GM21381 (cell line): ENCODE measurements at regions not wholly inside any gene's neighbourhood (a gene's known extent, or its start where the extent isn't known, plus 50 kb on each side); places are given as distances from the start of the nearest gene placed in this dataset.
"Not testable (repeated sequence)": the region's sequence is repeated elsewhere in the genome, so short reads cannot be mapped to it uniquely, and the experiment has no call there.

Experiments used
- ATAC-seq: cut with Tn5 transposase; IDR thresholded peaks from one replicate; pipeline ENCODE4 v1.9.1; 2021; ENCODE audit warnings: mild to moderate bottlenecking, moderate library complexity; ENCODE audit not compliant: unreplicated experiment

DNA sequence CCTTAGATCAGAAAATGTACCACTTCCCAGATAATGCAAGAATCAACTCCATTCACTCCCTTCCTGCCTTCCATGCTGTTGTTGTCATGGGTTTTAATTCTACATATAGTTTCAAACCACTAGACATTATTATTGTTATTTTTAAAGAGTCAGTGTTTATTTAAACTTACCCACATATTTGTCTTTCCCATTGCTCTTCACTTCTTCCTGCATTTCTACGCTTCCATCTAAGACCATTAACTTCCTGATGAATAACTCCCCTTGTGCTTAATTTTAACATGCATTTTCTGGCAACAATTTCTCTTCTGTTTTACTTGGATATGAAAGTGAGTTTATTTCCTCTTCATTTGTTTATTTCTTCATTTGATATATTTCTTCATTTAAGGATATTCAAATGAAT, 127.1 kb upstream of the FHIT start:
- no peak for ATAC-seq

DNA sequence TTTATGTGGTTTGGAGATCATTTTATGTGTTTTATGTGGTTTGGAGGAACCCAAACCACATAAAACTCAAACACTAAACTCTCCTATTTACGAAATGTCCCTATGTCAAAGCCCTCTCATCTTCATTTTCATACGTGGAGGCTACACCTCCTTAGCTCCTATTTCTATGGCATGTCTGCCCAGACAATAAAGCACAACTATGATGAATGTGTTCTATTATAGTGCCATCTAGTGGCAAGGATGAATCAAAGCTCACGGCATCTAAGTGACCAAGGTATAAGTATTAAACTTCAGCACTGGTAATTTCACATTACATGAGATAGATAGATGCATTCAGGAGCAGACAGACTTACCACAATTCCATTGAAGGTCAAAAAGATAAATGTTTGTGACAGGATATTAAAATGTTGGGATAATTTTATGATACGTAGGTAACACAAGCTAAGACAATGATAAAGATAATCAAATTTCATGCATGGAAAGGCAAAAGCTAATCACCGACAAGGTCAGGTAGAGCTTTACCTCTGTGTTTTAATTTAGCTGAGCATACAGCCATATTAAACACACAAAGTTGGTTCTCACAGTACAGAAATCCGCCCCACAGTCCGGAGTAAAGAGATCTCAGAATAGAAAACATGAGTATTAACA, 130.6 kb upstream of the FHIT start:
- peak; percentile 93 for ATAC-seq

DNA sequence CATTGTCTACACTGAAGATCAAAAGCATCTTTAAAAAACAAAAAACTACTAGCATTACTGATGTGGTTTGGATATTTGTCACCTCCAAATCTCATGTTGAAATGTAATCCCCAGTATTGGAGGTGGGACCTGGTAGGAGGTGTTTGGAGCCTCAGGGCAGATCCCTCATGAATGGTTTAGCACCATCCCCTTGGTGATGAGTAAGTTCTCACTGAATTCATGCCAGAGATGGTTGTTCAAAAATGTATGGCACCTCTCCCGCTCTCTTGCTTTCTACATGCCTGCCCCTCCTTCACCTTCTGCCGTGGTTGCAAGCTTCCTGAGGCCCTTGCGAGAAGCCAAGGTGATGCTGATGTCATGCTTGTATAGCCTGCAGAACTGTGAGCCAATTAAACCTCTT, 136.6 kb upstream of the FHIT start:
- ATAC-seq: no peak

DNA sequence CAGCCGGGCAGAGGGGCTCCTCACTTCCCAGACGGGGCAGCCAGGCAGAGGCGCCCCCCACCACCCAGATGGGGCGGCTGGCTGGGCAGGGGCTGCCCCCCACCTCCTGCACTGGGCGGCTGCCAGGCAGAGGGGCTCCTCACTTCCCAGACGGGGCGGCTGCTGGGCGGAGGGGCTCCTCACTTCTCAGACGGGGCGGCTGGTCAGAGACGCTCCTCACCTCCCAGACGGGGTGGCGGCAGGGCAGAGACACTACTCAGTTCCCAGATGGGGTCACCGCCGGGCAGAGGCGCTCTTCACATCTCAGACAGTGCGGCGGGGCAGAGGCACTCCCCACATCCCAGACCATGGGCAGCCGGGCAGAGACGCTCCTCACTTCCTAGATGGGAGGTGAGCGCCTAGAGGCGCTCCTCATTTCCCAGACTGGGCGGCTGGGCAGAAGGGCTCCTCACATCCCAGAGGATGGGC, 142.3 kb upstream of the FHIT start:
- ATAC-seq: not testable (repeated sequence)

DNA sequence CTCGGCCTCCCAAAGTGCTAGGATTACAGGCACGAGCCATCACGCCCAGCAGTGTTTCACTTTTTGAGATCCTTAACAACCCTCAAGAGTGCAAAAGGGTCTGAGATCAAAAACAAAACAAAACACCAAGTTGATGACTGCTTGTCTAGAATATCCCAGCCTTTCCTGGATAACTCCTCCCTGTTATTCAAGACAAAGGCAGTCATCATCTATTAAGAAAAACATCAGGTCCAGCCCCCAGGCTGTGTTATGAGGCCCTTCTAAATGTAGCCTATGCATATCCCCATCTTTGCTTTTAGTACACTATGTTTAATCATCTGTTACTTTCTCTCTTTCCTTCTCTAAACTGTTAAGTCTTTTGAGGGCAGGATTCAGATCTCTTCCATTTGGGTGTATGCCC, 150.1 kb upstream of the FHIT start:
- ATAC-seq: no peak

DNA sequence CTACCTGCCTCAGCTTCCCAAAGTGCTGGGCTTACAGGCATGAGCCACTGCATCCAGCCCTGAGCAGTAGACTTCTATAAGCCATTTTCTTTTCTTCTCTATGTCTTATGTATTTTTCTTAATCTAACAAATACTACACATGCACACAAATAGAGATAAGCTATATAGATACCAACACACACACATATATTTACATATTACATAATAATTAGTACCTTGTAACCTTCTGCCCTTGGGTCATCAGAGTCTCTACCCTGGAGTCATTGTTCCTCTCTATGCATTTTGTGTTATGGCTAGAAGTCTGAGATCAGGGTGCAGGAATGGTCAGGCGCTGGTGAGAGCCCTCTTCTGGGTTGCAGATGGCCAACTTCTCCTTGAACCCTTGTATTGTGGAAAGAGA, 154.0 kb upstream of the PTPRG start:
- ATAC-seq: no peak

DNA sequence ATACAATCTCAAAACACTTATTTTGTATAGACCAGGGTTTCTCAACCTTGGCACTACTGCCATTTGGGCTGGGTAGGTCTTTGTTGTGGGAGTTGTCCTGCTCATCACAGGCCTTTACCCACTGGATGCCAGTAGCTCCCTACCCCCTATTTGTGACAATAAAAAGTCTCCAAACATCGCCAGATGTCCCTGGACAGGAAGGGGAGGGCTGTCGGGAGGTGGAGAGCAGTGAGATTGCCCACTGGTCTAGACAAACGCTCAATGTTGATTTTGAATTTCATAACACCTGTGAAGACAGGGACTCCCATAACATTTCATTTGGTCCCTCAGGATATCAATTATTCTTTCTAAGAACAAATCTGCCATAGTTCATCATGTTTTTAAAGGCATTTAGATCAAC, 151.7 kb upstream of the PTPRG start:
- no peak for ATAC-seq

DNA sequence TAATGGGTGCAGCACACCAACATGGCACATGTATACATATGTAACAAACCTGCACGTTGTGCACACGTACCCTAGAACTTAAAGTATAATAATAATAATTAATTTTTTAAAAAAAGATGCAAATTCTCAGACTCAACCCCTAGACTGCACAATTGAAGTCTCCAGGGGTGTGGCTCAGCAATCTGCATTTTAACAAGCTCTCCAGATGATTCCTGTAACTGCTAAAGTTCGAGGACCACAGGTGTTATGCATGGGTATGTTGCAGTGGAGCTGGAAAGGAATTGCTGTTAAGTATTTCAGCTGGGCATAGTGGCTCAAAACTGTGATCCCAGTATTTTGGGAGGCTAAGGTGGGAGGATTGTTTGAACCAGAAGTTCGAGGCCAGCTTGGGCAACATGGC, 151.0 kb upstream of the PTPRG start:
- not testable (repeated sequence) for ATAC-seq

DNA sequence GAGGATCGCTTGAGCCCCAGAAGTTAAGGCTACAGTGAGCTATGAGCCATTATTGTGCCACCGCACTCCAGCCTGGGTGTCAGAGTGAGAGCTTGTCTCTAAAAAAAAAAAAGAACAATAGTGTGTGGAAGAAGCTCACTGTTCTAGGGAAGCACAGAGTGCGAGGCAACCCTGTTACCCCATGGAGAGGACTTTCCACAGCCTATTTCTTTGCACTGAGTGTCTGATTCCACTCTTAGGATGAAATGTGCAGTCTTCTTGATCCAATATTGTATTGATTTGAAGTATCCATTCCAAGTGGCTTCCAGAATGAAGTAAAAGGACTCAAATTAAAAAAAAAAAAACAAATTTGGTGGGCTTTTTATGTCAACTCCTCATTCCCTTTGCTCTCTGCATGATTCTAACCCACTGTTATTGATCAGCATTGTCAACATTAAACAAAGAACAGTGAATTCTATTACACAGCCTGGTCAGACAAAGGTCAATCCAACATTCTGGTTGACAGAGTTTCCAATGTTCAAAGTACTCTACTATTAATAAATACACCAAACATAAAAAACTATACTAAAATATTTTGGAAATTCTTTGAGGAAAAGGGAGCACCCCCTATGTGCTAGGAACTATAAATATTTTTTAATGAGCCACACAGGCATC, 150.2 kb upstream of the PTPRG start:
- ATAC-seq: no peak

DNA sequence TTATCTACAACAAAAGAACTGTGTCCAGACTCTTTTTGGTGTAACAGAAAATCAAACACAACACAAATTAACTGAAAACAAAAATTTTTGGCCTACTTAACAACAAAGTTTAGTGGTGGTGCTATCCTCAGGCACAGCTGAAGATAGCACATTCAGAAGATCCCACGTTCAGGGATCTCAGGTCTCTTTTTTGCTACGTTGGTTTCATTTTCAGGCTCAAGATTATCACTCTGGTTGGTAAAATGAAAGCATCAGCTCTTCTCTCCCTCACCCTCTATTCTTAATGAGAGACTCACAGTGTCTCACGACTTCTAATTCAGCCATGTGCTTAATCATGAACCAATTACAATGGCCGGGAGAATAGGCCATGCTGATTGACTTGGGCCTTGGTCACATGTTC, 146.9 kb upstream of the PTPRG start:
- ATAC-seq: peak; percentile 89

DNA sequence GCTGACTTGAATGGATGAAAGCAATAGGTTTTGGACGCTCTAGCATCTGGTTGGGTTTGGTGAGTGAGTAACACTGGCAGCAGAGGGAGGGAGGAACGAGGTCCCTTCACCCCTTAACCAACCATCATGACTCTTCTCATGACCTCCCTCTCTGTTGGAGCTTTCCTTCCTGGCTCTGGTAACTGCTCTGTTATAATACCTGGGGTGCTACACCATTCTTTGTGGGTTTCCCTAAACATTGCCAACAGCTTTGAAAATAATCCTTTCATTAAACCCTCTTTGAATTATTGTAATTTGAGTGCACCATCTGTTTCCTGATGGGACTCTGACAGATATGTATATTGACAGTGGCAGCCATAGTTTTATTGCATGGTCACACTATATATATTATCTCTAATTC, 146.2 kb upstream of the PTPRG start:
- ATAC-seq: no peak

DNA sequence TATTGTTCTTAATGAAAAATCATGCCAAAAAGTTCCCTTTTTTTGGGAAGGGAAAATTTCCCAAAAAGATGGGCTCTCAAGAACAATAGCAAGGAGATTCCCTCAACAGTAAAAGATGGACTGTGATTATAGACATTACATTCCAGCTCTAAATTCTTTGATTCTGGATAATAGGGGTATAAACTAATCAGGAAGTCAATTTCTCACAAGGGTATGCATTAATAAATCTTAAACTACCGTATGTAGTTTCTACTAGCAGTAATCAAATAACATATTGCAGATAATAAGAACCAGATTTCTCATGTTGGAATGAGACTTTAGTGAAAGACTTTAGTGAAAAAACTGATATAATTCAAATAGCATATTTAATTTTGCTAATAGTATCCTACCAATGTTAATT, 144.8 kb upstream of the PTPRG start:
- ATAC-seq: no peak

DNA sequence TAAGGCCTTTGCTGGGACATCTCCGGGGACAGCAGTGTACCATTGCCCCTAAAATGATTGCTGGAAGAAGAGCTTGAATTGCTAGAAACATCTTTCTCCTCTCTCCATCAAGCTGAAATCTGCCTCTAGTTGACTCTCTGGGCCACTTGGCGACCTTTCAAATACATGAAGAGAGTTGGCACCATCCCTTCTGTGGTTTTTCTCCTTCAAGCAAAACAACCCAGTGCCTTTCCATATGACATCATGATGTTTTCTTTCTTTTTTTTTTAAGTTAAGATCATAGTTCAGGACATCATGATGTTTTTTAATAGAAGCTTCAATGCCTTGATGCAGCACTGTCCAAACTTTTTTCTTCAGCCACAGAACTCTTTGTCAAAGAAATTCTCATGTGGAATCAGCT, 144.0 kb upstream of the PTPRG start:
- ATAC-seq: no peak

DNA sequence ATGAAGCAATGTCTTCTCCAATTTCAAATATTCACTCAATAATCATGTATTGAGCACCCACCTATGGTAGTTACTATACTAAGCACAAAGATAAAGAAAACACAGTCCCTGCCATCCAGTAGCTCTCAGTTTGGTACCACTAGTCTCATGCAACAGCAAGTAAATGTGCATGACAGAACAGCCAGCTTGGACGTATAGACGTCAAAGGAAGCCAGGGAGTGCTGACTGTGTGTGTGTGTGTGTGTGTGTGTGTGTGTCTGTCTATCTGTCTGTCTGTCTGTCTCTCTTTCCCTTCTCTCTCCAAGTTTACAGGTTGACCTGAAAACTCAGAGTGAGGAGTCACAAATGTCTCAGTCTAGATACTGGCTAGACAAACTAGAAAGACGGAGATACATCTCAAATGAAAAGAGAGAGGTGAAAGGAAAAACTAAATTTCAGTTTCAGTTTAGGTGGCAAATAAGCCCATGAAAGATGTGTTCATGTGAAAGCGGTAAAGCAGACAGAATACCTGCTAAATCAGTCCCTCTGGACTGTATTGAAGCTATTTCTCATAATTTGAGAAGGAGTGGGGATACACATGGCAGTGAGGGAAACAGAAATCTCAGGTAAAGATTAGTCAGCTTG, 141.1 kb upstream of the PTPRG start:
- peak; percentile 75 for ATAC-seq

DNA sequence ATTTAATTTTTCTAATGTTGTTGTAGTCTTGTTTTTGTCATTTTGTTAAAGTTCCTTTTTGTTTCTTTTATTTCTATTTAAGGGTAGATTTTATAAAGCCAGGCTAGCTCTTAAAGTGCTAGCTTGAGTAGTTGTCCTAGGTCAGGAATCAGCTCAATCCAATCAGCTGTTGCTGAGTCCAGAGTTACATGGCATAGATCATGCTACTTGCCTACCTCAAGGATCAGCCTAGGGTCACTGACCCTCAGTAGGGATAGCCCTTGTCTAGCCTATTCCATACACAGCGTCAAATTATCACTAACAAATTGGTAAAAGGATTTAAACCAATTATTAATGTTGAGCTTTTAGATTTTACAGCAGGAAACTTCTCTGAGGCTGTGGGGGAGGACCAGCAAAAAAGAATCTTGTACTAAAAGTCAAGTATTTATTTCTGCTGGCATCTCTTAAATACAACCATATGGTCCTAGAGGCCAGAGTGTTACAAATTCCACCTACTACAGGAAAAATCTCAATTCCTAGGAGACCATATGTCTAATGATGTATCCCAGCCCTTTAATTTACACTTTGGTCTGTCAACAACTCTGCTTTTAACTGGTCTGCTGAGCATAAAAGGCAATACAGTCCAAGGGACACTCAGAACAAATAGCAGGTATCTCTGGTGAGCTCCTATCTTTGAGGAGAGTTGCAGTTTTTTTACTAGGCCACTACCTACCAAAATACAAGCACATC, 138.3 kb upstream of the PTPRG start:
- ATAC-seq: no peak

DNA sequence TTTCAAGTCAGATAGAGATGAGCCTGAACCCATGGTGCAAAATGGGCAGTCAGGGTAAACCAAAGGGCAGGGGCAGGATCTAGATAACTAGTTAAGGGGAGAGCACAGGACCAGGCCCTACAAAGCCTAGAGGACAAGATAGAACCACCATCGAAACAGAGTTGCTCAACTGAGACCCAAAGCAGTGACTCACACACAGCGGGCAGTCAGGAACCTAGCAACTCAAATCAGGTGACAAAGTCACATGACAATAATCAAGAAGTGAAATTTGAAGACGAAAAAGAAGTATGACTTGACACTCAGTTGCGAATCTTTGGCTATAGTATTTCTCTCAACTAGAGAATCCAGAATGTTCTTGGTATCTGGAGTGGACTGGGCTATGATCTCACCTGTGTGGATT, 136.0 kb upstream of the PTPRG start:
- ATAC-seq: no peak

DNA sequence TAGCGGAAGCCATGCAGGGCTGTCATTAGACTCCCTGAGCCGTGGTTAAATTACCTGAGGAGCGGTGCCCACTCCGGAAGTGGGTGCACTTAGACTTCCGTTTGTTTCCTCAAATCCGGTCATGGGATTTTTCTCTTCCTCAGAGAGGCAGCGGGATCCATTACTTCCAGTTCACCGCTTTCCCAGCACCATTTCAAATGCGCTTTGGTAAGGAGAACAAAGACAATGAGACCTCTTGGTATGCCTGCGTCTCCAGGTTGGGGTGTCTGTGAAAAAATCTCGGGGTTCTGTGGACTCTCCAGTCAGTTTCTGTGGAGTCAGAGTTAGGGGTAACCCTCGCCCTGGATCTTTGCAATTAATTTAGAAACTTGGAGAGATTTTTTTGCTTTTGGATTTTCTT, 132.3 kb upstream of the PTPRG start:
- ATAC-seq: no peak

DNA sequence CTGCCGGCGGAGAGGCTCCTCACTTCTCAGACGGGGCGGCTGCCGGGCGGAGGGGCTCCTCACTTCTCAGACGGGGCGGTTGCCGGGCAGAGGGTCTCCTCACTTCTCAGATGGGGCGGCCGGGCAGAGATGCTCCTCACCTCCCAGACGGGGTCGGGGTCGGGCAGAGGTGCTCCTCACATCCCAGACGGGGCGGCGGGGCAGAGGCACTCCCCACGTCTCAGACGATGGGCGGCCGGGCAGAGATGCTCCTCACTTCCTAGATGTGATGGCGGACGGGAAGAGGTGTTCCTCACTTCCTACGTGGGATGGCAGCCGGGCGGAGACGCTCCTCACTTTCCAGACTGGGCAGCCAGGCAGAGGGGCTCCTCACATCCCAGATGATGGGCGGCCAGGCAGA, 126.5 kb upstream of the PTPRG start:
- ATAC-seq: not testable (repeated sequence)

DNA sequence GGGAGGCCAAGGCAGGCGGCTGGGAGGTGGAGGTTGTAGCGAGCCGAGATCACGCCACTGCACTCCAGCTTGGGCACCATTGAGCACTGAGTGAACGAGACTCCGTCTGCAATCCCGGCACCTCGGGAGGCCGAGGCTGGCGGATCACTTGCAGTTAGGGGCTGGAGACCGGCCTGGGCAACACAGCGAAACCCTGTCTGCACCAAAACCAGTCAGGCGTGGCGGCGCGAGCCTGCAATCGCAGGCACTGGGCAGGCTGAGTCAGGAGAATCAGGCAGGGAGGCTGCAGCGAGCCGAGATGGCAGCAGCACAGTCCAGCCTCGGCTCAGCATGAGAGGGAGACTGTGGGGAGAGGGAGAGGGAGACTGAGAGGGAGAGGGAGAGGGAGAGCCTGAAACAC, 126.0 kb upstream of the PTPRG start:
- ATAC-seq: not testable (repeated sequence)

DNA sequence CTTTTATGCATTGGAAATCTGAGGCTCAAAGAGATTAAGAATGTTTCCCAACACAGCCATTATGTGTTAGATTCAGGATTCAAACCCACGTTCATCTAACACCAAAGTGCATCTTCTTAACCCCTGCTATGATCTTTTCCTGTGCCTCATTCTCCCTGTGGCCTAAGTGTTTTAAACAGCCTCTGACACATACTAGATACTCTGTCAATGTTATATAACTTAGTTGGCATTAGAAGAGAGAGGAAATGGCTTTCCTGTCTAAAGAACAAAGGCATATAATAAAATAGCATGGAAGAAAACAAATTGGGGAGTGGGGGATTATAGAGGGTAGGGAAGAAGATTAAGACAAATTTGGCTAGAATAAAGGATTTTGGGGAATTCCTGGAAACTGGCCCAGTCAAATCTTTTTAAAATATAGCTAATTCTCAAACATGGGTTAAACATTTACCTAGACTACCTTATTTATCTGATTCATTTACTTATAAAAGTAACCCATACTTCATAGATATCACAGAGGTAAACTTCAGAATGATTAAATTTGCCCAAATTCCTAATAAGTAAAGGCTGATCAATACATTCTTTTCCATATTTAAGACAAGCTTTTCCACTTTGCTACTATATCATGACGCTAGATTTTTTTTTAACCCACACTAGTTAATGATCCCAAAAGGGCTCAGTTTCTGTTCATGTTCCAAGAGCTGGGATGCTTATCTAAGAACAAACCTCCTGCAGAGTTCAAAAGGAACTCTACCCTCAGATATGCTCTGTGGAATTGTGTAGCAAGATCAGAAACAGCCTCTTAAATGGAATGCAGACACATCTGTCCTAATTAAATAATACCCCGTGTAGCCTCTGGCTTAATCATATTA, 122.9 kb upstream of the PTPRG start:
- ATAC-seq: no peak

DNA sequence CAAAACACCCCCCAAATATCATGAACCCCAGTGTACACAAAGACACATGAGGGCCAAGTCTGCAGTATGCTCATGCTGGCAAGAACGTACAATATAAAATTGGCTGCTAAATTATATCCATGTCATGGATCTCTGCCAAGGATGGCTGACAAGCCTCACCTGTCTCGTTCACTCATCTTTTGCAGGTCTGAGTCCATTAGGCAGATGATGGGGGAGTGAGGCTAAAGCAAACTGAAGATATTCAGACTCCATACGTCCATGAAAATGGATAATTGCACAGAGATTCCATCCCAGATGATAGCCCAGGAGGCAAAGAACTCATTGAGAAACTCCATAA, 122.3 kb upstream of the PTPRG start:
- no peak for ATAC-seq
